Renal cortex interstitium (tissue), 11 donors: ENCODE measurements at regions not wholly inside any gene's neighbourhood (a gene's known extent, or its start where the extent isn't known, plus 50 kb on each side); places are given as distances from the start of the nearest gene placed in this dataset.

Experiments
- DNase-seq, 11 donors: peaks; one replicate each; pipeline ENCODE4 v3.0.0-alpha.2; 2013; ENCODE audit warnings: low read depth in 9 of 11, low spot score in 4 of 11; ENCODE audit errors: extremely low read depth in 1 of 11

- DNase-seq, result no peak
Observed at GRCh38 chr11:64455456-64456261, 96.7 kb downstream of the RPS6KA4 start.

- no peak for DNase-seq
Observed at GRCh38 chr11:64456509-64457320, 97.8 kb downstream of the RPS6KA4 start.

- DNase-seq, result no peak
Observed at GRCh38 chr11:64457416-64458010, 98.2 kb upstream of the SLC22A11 start.

- DNase-seq, result no peak
Observed at GRCh38 chr11:64458997-64459396, 96.7 kb upstream of the SLC22A11 start.

- DNase-seq, result no peak
Observed at GRCh38 chr11:64459609-64460008, 96.1 kb upstream of the SLC22A11 start.

- no peak for DNase-seq
Observed at GRCh38 chr11:64461081-64461480, 94.7 kb upstream of the SLC22A11 start.

- DNase-seq, result no peak
Observed at GRCh38 chr11:64466115-64466718, 89.5 kb upstream of the SLC22A11 start.

- DNase-seq, result no peak
Observed at GRCh38 chr11:64469288-64469687, 86.5 kb upstream of the SLC22A11 start.

- no peak for DNase-seq
Observed at GRCh38 chr11:64472593-64473455, 82.9 kb upstream of the SLC22A11 start.

- DNase-seq, result no peak
Observed at GRCh38 chr11:64474680-64475079, 81.1 kb upstream of the SLC22A11 start.

- DNase-seq, result no peak
Observed at GRCh38 chr11:64475145-64475544, 80.6 kb upstream of the SLC22A11 start.

GRCh38 chr11:64476881-64477280 is 78.9 kb upstream of the SLC22A11 start:
- DNase-seq, result no peak

- no peak for DNase-seq
Observed at GRCh38 chr11:64477675-64478074, 78.1 kb upstream of the SLC22A11 start.

GRCh38 chr11:64482588-64482987 is 73.2 kb upstream of the SLC22A11 start:
- DNase-seq, result no peak

GRCh38 chr11:64484191-64485022 is 71.3 kb upstream of the SLC22A11 start:
- no peak for DNase-seq

- no peak for DNase-seq
Observed at GRCh38 chr11:64485074-64485473, 70.7 kb upstream of the SLC22A11 start.

GRCh38 chr11:64489831-64490441 is 65.8 kb upstream of the SLC22A11 start:
- DNase-seq, result peak; percentile 5 to 36 (median 25)
